Dedifferentiated amniotic fluid mesenchymal stem cell (primary cell): ENCODE measurements at regions not wholly inside any gene's neighbourhood (a gene's known extent, or its start where the extent isn't known, plus 50 kb on each side); places are given as distances from the start of the nearest gene placed in this dataset.
"Not testable (repeated sequence)": the region's sequence is repeated elsewhere in the genome, so short reads cannot be mapped to it uniquely, and the experiment has no call there.

ENCODE experiments used
- DNase-seq: peaks from one replicate; pipeline ENCODE4 v3.0.0-alpha.2; 2016; ENCODE audit errors: extremely low spot score

DNA sequence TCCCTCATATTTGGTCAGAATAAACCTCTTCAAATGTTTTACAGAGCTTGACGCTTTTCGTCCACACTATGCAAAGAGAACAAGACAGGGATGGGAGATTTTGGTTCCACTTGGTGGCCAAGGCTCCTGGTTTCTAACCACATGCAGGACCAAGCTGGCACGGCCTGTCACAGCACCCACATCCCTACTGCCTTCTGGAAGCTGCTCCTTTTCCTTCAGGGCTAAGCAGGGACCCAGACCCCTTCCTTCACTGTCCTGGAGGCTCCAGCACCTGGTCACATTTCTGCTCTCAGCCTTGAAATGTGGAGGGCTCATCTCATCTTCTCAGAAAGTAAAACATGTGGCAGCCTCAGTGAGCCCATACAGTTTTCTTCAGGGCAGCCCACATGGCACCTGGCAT, 50.4 kb upstream of the ARHGEF7 start:
- DNase-seq, result no peak

- DNase-seq, result no peak
These were observed 52.1 kb upstream of the ARHGEF7 start for GRCh38 chr13:111062966-111063365.

GRCh38 chr13:111062305-111062704, 52.8 kb upstream of the ARHGEF7 start:
- DNase-seq, result no peak

DNA sequence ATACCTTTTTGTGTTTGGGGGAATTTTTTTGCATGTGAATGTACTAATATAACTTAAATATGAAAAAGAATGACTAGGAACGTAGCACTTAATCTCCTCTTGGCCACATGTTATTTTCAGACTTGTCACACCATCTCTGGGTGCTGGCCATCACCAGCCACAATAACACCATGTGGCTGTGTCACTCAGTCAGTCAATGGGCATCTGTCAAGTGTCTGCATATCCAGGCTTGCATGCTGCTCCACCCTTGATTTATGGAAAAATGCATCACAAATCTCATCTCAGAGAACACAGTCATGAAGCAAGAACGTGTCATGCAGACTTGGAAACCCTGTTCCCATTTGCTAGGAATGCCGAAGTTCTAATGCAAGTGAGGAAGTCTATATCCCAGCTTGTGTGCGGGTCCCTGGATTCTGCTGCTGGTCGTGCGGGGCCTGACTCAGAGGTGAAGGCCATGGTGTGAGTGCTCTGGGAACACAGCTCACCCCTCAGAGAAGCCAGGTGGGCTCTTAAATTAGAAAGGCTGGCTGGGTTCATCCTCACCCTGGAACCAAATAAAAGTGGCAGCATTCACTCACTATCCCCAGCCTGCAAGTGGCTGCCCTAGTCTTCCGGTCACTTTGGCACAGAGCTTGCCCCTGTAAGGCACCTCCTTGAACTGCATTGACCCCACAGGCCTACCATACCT, 53.6 kb upstream of the ARHGEF7 start:
- DNase-seq, result no peak

DNA sequence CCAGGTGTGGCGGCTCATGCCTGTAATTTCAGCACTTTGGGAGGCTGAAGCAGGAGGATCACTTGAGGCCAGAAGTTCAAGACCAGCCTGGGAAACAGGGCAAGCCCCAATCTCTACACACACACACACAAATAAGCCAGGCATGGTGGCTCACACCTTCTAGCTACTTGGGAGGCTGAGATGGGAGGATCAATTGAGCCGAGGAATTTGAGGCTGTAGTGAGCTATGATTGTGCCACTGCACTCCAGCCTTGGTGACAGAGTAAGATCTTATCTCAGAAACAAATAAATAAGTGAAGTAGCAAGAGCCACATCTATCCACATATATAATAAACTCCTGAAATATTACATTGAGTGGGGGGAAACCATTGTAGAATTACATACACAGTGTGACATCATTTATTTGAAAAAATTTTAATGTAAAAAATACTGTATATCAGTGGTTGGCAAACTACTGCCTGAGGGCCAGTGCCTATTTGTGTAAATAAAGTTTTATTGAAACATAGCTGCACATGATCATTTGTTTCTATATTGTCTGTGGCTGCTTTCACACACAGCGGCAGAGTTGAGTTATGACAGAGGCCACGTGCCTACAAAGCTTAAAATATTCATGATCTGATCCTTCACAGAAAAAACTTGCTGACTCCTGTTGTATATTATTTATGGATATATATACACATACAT, 54.7 kb upstream of the ARHGEF7 start:
- DNase-seq, result no peak

- DNase-seq, result no peak
These were observed 56.2 kb upstream of the ARHGEF7 start for GRCh38 chr13:111058796-111059506.

GRCh38 chr13:111058339-111058738, 56.8 kb upstream of the ARHGEF7 start:
- DNase-seq, result not testable (repeated sequence)

- not testable (repeated sequence) for DNase-seq
These were observed 63.3 kb upstream of the ARHGEF7 start for GRCh38 chr13:111051726-111052232.

GRCh38 chr13:111051041-111051725, 63.9 kb upstream of the ARHGEF7 start:
- DNase-seq, result no peak

DNA sequence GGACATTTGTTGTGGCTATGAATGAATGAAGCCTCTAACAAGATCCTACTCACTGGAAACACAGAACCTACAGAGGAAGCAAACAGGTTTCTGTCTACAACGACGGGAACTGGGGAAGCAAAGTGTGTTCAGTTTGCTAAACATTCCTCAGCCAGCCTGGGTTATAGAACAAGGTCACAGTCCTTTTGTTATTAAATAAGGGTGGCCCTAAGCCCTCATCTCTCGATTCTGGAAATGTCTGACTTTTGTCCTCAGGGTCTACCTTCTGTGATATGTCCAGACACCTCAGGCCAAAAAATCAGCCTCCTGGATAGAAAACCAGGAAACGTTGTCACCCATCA, 64.6 kb upstream of the ARHGEF7 start:
- no peak for DNase-seq

DNA sequence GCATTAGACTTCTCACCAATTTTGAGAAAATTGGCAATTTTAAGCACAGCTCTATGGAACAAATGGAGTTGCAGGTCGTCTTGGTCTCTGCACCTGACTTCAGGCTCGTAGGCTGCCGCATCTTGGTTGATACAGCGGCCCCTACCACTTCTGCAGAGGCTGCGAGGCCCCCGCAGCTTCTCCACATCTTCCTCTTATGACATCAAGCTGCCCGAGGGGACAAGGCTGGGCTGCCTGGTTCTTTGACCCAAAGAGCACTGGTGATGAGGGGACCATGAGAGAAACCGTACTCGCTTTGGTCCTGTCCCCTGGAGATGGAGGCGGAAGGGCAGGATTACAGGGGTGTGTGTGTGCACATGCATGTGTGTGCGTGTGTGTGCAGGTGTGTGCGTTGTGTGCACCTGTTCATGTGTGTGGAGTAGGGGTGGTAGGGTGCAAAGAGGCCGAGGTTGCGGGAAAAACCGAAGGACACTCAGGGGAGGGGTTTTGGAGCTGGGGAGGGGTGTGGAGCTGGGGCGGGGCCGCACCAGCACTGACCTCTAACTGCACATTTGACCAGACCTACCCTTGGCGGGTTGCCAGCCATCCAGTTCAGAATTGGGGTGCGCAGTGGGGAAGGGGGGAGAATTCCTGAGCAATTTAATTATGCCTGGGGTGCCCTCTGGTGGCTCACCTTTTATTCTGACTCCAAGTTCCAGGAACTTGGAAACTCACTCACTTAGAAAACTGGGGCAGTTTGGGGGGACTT, 65.1 kb upstream of the ARHGEF7 start:
- DNase-seq, result peak; percentile 24

DNA sequence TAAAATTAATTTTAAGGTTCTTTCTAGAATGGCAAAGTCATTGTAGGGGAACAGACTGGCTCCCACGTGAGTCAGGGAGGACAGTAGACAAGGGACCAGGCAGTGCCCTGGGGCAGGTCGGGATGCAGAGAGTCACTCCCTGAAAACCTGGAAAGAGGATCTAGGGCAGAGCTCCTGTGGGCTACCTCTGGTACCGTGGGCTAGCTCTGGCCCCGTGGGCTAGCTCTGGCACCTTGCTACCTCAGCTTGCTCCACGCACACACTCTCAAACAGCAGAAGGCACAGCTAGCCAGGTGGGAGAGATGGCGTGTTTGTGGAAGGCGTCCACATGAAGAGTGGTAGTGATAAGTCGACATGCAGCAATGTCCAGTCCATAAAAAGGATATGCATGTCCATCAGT, 66.7 kb upstream of the ARHGEF7 start:
- no peak for DNase-seq

DNA sequence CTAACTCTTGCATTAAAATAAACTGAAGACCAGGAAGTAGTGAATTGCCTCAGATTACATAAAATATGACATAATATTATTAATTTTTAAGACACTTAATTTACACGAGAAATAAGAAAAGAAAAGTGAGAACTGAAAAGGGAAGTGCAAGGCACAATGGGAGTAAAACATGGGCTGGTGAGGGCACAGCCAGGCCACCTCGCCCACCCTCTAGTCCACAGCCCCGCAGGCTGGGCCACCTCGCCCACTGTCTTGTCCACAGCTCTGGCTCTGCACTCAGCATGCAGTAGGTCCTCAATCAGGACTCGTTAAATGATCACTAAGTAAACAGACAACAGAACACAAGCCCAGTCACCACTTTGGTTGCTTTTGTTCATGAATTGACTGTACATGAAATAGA, 67.8 kb upstream of the ARHGEF7 start:
- no peak for DNase-seq

- DNase-seq, result no peak
These were observed 68.4 kb upstream of the ARHGEF7 start for GRCh38 chr13:111046590-111047141.

DNA sequence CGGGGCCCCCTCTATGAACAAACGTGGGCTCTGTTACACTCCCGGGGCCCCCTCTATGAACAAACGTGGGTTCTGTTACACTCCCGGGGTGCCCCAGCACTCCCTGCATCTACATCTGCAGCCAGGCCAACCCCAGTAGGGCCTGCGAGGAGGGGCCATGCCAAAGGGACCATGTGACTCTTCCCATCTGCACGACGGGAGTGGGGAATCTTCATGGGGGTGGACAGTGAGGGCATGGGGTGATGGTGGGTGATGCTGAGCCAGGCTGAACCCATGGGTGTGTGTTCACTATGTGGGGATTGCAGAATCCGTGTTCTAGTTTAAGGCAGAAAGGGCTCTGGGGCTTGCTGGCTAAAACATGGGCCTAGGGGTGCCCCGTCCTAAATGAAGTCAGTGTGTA, 69.9 kb upstream of the ARHGEF7 start:
- no peak for DNase-seq

- DNase-seq, result no peak
These were observed 70.9 kb upstream of the ARHGEF7 start for GRCh38 chr13:111044087-111044830.

- no peak for DNase-seq
These were observed 71.5 kb upstream of the ARHGEF7 start for GRCh38 chr13:111043575-111043982.

DNA sequence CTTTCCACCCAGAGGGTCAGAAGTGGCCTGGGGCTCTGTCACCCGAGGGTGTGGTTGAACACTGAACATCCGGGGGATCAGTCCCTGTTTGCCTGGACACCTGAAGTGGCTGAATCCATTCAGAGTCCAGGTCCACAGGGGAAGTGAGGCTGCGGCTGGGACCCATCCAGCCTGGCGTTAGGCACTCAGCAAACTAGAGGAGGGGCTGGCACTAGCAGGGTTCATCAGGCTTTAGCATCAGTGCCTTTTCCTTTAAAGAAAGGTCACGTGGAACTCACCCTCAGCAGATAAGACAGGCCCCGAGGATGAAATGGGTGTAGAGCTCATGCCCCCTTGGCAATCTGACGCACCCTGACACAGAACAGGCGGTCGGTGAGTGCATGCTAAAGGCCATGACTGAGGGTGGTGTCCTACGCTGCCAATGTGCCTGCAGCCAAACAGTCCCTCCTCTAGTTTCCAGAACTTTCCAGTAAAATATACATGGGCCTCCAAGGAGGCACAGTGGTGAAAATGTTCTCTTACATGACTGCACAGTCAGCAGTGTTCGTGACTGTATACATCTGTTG, 72.4 kb upstream of the ARHGEF7 start:
- DNase-seq, result no peak

DNA sequence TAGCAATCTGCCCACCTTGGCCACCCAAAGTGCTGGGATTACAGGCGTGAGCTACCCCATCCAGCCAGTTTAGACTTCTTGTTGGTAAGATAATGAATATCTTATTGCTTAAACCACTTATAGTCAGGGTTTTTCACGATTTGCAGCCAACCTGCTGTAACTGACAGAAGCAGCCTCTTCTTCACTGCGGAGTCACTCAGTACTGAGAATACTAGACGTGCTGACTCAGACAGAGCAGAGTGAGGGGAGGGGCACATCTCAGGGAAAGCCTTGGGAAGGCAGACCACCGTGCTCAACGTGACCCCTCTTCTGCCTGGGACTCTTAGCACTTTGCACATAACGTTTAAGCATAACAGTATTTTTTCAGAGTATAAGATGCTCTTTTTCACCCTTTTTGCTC, 74.3 kb upstream of the ARHGEF7 start:
- DNase-seq, result no peak

DNA sequence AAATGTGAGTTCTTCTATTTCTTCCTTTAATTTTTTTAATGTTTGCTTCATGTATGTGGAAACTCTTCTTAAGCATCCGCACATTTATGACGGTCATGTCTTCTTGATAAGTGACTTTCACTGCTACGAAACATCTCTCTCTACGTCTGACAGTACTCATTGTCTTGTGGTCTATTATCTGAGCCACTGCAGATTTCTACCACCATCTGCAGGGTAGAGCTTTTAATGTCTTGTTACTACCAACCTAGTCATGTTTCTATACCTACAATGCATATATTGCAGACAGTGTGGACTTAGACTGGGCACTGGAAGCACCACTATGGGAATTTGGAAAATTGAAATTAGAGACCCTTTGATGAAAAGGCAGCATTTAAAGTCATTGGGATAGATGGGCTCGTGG, 75.4 kb upstream of the ARHGEF7 start:
- no peak for DNase-seq
